IPS-18c (cell line): ENCODE measurements at regions not wholly inside any gene's neighbourhood (a gene's known extent, or its start where the extent isn't known, plus 50 kb on each side); places are given as distances from the start of the nearest gene placed in this dataset.
A peak's percentile ranks its signal among the peaks of the same experiment; 100 is the strongest.
"Not testable (repeated sequence)": the region's sequence is repeated elsewhere in the genome, so short reads cannot be mapped to it uniquely, and the experiment has no call there.

ENCODE experiments used
- H3K4me3 ChIP-seq: 2 replicates; pipeline ENCODE4 v1.7.0; 2013; ENCODE audit warnings: low read depth, mild to moderate bottlenecking, low read length, moderate library complexity; ENCODE audit not compliant: insufficient read depth
- H3K9me3 ChIP-seq: one replicate; pipeline ENCODE4 v1.6.1; 2013; ENCODE audit warnings: mild to moderate bottlenecking, low read length, moderate library complexity; ENCODE audit not compliant: control insufficient read depth, insufficient read depth

DNA sequence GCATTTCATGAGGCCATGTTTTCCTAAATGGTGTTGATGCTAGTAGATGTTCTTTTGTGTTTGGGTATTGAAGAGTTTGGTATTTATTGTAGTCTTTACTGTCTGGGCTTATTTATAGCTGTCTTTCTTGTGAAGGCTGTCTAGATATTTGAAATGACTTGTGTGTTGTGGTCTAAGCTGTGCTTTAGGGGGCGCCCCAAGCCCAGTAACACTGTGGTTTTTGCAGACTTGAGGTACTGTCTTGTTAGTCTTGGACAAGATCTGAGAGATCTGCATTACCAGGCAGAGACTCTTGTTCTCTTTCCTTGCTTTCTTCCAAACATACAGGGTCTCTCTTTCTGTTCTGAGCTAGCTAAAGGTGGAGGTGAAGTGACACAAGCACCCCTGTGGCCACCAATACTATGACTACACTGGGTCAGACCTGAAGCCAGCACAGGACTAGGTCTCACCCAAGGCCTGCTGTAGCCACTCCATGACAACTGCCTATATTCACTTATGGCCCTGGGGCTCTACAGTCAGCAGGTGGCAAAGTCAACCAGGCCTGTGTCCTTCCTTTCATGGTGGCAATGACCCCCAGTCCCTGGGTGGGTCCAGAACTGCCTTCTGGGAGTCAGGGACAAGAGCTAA lies 152.1 kb upstream of the TBC1D5 start:
- Histone ChIP-seq H3K4me3 (no peak overlapping the region), H3K9me3 (no peaks in the 10 kb centered on the region)

DNA sequence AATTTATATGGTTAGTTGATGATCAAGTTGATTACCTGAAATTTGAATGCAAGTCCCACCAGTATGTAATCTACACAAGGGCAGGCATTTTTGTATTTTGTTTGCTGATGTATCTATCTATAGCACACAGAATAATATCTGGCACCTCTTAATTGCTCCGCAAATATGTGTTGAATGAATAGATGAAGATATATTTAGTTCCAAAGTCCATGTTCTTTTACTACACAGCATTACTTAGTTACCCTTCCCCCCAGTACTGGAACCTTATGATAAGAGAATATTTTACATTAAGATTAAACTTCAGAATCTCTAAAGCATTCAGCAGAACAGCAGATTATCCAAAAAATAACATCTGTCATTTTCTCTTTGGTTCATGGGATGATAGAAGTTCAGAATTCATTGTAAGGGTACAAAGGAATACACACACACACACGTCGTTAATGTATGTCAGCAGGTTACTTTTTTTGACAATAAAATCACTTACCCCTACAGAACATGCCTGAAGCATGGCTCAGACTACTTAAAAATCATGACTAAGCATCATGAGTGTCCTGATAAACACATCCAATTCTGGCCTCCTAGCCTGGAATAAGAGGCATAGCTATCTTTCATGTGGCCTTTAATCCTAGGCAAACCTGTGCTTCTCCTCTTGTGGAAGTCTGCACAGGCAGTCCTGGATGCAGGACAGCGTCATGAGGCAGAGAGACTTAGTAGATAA lies 148.9 kb upstream of the TBC1D5 start:
- H3K9me3 ChIP-seq = no peaks in the 10 kb centered on the region
- no peak overlapping the region for H3K4me3 ChIP-seq

DNA sequence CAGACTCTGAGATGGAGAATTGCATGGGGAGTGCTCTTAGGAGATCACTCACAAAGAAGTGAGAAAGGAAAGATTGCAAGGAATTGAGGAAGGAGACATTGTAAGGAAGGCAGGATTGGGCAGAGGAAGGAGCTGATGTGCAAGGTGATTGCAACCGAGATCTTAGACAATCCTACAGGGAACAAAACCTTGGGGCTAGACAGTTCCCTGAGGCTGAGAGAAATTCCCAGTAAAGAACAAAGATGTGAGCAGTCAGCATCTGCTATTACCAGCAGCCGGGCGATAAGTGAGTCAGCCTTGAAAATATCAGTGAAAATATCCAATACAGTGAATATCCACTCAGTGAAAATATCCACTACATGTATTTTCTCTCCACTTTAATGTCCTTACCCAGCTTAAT lies 143.6 kb upstream of the TBC1D5 start:
- no peak overlapping the region for H3K4me3 ChIP-seq
- H3K9me3 ChIP-seq = no peaks in the 10 kb centered on the region

DNA sequence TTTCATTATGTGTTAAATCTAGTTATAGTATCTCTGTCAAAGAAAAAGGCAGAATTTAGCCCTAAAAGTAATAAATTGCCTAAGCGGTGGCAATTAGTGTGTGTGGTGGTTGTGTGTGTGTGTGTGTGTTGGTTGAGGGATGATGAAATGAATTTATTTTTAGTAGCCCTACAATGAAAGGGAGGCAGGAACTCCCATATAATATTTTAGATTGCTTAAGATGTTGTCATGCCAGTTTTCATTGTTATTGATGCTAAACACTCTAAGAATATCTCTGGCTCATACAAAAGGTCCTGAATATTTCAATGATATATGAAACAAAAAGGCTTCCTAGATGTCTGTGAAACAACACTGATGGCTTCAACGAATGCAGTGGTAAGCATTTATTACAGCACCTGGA lies 140.6 kb upstream of the TBC1D5 start:
- Histone ChIP-seq H3K9me3 (no peaks in the 10 kb centered on the region), H3K4me3 (no peak overlapping the region)

DNA sequence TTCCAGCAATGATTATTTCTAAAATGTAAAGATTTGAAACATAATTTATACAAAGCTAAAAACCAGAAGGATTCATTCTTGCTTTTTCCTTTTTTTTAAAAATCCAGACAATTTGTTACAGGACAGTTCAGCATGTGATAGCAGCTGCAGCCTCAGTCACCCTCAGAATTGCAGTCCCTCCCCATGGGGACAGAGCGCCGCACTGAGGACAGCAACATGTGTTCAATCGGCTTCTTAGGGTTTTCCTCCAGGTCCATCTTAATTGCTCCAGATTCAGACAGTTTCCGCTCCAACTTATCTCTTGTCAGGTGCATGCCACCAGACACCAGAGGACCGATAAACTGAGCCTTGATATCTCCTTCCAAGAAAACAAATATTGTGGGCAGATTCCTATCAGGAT lies 134.9 kb upstream of the TBC1D5 start:
- Histone ChIP-seq H3K4me3 (no peak overlapping the region), H3K9me3 (no peaks in the 10 kb centered on the region)

DNA sequence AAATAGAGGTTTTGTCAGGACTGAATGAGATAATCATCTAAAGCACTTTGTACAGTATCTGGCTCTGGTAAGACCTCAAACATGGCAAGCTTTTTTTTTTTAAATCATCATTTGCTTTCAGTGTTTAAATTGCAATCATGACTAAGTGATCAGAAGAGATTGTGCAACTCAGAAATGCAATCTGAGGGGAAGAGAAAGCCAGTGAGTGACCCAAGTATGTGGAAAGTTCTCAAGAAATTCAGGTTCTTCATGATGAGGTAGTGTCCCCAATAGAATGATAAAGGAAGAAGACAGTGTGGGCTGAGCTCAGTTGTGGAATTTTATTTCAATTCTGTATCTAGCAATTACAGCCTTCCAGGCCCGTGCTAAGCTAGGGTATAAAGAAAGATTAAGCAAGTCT lies 132.2 kb upstream of the TBC1D5 start:
- Histone ChIP-seq H3K9me3 (no peaks in the 10 kb centered on the region), H3K4me3 (no peak overlapping the region)

DNA sequence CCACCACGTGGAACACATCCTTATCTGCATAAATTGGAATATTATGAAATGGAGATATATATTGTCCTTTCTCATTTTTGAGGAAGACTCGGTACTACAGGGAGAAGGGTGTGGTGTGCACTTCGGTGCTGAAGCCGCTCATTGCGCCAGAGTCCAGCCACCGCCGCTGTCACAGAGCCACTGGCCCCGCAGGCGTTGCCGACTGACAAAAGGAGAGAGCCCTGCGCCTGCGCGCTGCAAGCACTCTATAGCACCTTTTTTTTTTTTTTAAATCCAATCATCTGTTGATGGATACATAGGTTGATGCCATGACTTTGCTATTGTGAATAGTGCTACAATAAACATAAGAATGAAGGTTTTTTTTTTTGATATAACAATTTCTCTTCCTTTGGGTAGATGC lies 130.0 kb upstream of the TBC1D5 start:
- no peak overlapping the region for H3K4me3 ChIP-seq
- H3K9me3 ChIP-seq = no peaks in the 10 kb centered on the region

DNA sequence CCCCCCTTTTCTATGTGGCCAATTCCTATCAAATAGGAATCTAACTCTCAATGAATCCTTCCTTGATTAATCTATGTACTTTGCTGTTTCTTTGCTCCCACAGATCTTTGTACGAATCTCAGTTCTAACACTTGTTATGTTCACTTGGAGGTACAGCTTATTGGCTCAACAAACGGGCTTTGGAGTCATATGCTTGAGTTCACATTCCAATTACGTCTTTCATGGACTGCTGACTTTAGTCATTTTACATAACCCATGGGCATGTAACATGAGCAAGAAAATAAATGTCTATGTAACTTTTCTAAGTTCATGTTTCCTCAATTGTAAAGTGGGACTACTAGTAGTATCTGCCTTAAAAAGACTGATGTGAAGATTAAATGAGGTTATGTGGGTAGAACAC lies 123.2 kb upstream of the TBC1D5 start:
- Histone ChIP-seq H3K9me3 (no peaks in the 10 kb centered on the region), H3K4me3 (no peak overlapping the region)

DNA sequence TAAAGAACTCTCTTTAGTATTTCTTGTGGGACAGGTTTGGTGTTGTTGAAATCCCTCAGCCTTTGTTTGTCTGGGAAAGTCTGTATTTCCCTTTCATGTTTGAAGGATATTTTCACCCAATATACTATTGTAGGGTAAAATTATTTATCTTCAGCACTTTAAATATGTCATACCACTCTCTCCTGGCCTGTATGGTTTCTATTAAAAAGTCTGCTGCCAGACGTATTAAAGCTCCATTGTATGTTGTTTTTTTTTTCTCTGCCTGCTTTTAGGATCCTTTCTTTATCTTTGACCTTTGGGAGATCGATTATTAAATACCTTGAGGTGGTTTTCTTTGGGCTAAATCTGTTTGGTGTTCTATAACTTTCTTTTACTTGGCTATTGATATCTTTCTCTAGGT lies 119.0 kb upstream of the TBC1D5 start:
- Histone ChIP-seq H3K4me3 (peak overlapping the region; percentile 43; the same call in 1 of the 2 replicates), H3K9me3 (no peaks in the 10 kb centered on the region)

DNA sequence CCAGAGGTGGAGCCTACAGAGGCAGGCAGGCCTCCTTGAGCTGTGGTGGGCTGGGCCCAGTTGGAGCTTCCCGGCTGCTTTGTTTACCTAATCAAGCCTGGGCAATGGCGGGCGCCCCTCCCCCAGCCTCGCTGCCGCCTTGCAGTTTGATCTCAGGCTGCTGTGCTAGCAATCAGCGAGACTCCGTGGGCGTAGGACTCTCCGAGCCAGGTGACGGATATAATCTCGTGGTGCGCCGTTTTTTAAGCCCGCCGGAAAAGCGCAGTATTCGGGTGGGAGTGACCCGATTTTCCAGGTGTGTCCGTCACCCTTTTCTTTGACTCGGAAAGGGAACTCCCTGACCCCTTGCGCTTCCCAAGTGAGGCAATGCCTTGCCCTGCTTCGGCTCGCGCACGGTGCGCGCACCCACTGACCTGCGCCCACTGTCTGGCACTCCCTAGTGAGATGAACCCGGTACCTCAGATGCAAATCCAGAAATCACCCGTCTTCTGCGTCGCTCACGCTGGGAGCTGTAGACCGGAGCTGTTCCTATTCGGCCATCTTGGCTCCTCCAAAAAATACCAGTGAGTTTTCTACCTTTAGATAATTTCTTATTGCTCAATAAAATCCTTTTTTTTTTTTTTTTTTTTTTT lies 118.5 kb upstream of the TBC1D5 start:
- not testable (repeated sequence) for H3K9me3 ChIP-seq
- H3K4me3 ChIP-seq = peak overlapping the region; percentile 43; the same call in 1 of the 2 replicates

DNA sequence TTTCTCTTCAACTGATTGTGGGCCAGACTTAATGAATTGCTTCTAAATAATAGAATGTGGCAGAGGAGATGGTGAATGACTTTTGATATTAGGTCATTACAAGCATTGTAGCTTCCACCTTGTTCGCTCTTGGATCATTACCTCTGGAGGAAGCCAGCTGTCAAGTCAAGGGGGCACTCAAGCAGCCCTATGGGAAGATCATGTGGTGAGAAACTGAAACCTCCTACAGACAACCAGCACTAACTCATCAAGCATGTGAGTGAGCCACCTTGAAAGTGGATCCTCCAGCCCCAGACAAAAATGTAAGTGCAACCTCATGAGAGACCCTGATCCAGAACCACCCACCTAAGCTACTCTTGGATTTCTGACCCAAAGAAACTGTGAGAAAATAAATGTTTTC lies 109.8 kb upstream of the TBC1D5 start:
- Histone ChIP-seq H3K9me3 (peaks cover 2% of the 10 kb centered on the region), H3K4me3 (no peak overlapping the region)

DNA sequence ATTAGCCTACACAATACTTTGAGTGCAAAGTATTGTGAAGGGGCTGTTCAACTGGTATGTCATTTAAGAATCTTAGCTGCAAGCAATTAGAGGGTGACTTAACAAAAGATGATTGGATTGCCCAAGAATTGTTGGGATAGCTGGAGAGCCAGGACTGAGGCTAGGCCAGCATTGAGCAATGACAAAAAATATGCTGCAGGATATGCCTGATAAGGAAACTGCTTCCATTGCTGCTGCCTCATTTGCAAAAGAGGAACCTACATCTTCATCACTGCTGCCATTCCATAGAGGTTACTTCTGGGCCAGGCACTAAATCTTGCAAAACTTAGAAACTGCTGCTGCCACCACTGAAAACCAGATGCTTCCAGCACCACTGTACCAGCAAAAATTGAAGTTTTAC lies 108.0 kb upstream of the TBC1D5 start:
- Histone ChIP-seq H3K4me3 (no peak overlapping the region), H3K9me3 (no peaks in the 10 kb centered on the region)

DNA sequence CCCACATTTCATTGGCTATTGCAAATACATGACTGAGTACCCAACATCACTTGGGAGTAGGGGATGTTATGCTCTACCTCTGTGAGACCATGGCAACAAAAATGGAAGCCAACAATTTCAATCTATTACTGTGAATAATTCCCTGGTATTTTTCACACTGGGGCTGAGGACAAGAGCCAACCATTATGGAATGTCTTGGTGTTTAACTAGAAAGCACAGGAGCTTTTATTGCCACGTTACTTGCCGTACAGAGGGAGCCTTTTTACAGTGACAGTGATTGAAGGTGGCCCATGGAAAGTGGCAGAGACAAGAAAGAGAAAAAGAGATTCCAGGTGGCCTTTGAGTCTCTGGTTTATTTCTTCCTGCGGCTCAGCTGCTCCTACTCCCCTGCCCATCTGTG lies 105.7 kb upstream of the TBC1D5 start:
- Histone ChIP-seq H3K9me3 (no peaks in the 10 kb centered on the region), H3K4me3 (no peak overlapping the region)

DNA sequence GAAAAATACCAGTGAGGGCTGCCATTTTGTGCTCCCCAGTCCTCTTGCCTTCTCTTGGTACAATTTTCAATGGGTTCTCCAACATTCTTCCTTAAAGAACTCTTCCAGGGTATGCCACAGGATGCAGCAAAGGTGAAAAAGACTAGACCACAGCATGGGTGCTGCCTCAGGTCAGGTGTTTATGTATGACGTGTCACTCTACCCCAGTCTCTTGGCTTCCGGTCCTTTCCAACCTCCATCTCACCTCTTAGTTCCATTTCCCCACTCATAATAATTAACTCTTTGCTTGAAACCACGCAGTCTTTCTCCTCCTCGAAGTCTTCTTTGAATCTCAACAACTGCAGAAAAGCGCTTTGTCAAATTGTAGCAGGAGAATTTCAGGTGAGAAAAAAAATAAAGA lies 104.7 kb upstream of the TBC1D5 start:
- Histone ChIP-seq H3K9me3 (no peaks in the 10 kb centered on the region), H3K4me3 (no peak overlapping the region)

DNA sequence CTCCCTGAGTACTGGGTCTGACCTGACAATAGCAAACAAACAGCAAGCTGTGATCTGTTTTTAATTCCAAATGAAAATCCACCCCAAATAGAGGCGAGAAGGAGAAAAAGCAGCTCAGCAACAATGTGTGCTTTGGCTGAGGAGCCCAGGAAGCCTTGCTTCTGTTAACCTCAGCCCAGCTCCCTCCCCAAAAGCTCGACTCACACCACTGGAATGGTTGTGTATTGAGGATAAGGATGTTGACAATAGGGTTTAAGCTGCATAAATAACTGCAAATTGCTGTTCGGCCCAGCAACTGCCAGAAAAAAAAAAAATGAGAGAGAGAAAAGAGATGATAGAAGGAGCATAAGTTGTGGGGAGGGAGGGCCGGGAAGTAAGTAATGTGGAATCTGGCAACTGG lies 104.0 kb upstream of the TBC1D5 start:
- no peaks in the 10 kb centered on the region for H3K9me3 ChIP-seq
- no peak overlapping the region for H3K4me3 ChIP-seq

DNA sequence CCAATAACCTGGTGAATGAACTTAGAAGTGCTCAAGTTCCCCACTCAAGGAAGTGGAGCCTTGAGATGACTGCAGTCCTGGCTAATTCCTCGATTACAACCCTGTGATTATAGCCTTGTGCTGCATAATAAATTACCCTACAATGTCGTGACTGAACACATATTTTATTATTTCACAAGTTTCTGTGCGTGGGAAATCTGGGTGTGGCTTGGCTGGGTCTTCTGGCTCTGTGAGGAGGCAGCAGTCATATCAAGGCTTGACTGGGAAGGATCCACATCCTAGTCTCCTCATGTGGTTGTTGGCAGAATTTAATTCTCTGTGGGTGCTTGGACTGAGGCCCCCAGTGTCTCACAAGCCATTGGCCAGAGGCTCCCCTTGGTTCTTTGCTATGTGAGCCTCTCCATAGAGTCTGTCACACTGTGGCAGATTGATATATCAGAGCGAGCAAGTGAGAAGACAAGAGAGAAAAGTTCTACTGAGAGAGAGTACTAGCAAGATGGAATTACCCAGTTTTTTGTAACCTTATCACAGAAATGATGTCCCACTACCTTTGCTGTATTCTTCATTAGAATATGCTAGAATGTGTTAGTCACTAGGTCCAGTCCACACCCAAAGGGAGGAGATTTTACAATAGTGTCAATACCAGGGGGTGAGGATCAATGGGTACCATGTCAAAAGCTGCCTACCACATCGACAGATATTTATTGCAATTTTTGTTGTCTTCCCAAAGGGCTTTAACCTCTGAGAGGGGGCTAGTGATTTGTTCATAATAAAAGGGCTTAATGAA lies 102.8 kb upstream of the TBC1D5 start:
- no peak overlapping the region for H3K4me3 ChIP-seq
- H3K9me3 ChIP-seq = no peaks in the 10 kb centered on the region

DNA sequence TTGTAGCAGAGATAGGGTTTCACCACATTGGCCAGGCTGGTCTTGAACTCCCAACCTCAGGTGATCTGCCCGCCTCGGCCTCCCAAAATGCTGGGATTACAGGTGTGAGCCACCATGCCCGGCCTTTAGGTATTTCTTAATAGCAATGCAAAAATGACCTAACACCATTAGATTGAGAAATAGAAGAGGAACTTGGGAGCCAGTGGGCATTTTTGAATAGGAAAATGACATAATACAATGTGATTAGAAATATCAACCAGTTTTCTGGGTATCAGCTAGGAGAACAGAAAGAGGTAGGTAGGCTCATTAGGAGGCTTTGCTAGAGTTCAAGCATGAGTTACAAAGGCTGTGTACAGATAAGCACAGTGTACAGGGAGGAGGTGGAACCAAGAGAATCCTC lies 101.8 kb upstream of the TBC1D5 start:
- no peak overlapping the region for H3K4me3 ChIP-seq
- no peaks in the 10 kb centered on the region for H3K9me3 ChIP-seq
